Hematopoietic multipotent progenitor cell treated with erythropoietin and hydrocortisone succinate and interleukin-3 and kit ligand, for 6 days (in vitro differentiated cells): ENCODE measurements at regions not wholly inside any gene's neighbourhood (a gene's known extent, or its start where the extent isn't known, plus 50 kb on each side); places are given as distances from the start of the nearest gene placed in this dataset.

Experiments
- DNase-seq: peaks from one replicate; pipeline ENCODE4 v3.0.0-alpha.2; 2015

GRCh38 chr12:94071258-94071657 is 77.1 kb upstream of the PLXNC1 start:
- DNase-seq, result no peak

- no peak for DNase-seq
Measured at GRCh38 chr12:94073441-94074051, 74.8 kb upstream of the PLXNC1 start.

- no peak for DNase-seq
Measured at GRCh38 chr12:94074216-94074979, 74.0 kb upstream of the PLXNC1 start.

GRCh38 chr12:94074980-94075629 is 73.3 kb upstream of the PLXNC1 start:
- DNase-seq, result peak; percentile 73

GRCh38 chr12:94077209-94077608 is 71.2 kb upstream of the PLXNC1 start:
- DNase-seq, result no peak

GRCh38 chr12:94078138-94078723 is 70.1 kb upstream of the PLXNC1 start:
- peak; percentile 10 for DNase-seq

GRCh38 chr12:94078736-94079509 is 69.5 kb upstream of the PLXNC1 start:
- DNase-seq, result no peak

- DNase-seq, result no peak
Measured at GRCh38 chr12:94079566-94080340, 68.6 kb upstream of the PLXNC1 start.

- no peak for DNase-seq
Measured at GRCh38 chr12:94080341-94081009, 67.9 kb upstream of the PLXNC1 start.

- no peak for DNase-seq
Measured at GRCh38 chr12:94082690-94083089, 65.7 kb upstream of the PLXNC1 start.

GRCh38 chr12:94089891-94090290 is 58.5 kb upstream of the PLXNC1 start:
- peak; percentile 91 for DNase-seq

GRCh38 chr12:94091624-94092023 is 56.8 kb upstream of the PLXNC1 start:
- DNase-seq, result no peak

GRCh38 chr12:94092516-94093241 is 55.7 kb upstream of the PLXNC1 start:
- no peak for DNase-seq

- no peak for DNase-seq
Measured at GRCh38 chr12:94094700-94095099, 53.7 kb upstream of the PLXNC1 start.

- DNase-seq, result no peak
Measured at GRCh38 chr12:94095618-94096017, 52.8 kb upstream of the PLXNC1 start.

GRCh38 chr12:94098466-94098865 is 49.9 kb upstream of the PLXNC1 start:
- peak; percentile 13 for DNase-seq
